NB4 (cell line): ENCODE measurements at regions not wholly inside any gene's neighbourhood (a gene's known extent, or its start where the extent isn't known, plus 50 kb on each side); places are given as distances from the start of the nearest gene placed in this dataset.

Experiments
- DNase-seq: peaks from one replicate; pipeline ENCODE4 v3.0.0; 2010; ENCODE audit warnings: low read depth
- H3K4me3 ChIP-seq: one replicate; pipeline ENCODE4 v1.5.1; 2011; ENCODE audit warnings: mild to moderate bottlenecking, low read depth, low read length, moderate library complexity
- MAX ChIP-seq: IDR thresholded peaks from 2 replicates; pipeline ENCODE4 v1.6.1; 2011; ENCODE audit warnings: low read depth, low read length
- MYC ChIP-seq: IDR thresholded peaks from 2 replicates; pipeline ENCODE4 v1.6.1; 2011; ENCODE audit warnings: low read depth, low read length
- POLR2A ChIP-seq: IDR thresholded peaks from 2 replicates; pipeline ENCODE4 v1.6.1; 2011; ENCODE audit warnings: mild to moderate bottlenecking; ENCODE audit not compliant: insufficient read length; ENCODE audit errors: extremely low read depth
- TF ChIP-seq, protein P1 (sequence below): IDR thresholded peaks from one replicate; pipeline ENCODE4 v1.5.1; 2012; ENCODE audit warnings: low read depth, low read length

GRCh38 chr7:22948770-22949169 lies 65.2 kb downstream of the HYCC1 start:
- no peak for DNase-seq
- TF ChIP-seq MYC, result no peak
- TF ChIP-seq POLR2A, result no peak
- TF ChIP-seq, protein P1, sequence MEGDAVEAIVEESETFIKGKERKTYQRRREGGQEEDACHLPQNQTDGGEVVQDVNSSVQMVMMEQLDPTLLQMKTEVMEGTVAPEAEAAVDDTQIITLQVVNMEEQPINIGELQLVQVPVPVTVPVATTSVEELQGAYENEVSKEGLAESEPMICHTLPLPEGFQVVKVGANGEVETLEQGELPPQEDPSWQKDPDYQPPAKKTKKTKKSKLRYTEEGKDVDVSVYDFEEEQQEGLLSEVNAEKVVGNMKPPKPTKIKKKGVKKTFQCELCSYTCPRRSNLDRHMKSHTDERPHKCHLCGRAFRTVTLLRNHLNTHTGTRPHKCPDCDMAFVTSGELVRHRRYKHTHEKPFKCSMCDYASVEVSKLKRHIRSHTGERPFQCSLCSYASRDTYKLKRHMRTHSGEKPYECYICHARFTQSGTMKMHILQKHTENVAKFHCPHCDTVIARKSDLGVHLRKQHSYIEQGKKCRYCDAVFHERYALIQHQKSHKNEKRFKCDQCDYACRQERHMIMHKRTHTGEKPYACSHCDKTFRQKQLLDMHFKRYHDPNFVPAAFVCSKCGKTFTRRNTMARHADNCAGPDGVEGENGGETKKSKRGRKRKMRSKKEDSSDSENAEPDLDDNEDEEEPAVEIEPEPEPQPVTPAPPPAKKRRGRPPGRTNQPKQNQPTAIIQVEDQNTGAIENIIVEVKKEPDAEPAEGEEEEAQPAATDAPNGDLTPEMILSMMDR, result no peak
- TF ChIP-seq MAX, result no peak
- no peak overlapping the region for H3K4me3 ChIP-seq

- no peak for DNase-seq
- no peak for TF ChIP-seq MAX
- no peak for TF ChIP-seq POLR2A
- no peak for TF ChIP-seq MYC
- TF ChIP-seq, protein P1, result no peak
- H3K4me3 ChIP-seq, result no peak overlapping the region
Observed at GRCh38 chr7:22945584-22945983, 68.3 kb downstream of the HYCC1 start.

DNA sequence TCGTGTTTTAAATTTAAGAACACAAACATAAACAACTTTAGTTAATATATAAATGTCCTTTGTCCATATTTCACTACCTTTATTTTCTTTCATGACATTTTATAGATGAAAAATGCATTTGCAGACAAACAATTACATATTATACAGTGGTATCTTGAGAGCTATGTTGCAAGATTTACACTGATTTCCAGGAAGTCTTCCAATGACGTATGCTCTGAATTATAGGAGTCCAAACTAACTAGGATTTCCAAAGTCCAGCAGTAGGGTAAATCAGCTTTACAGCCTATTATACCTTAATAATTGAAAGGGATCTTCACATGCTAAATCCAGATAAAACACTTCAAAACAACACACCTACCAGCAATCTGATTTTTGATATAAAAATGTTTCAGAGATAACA lies 69.4 kb downstream of the HYCC1 start:
- no peak overlapping the region for H3K4me3 ChIP-seq
- no peak for DNase-seq
- no peak for TF ChIP-seq MYC
- TF ChIP-seq MAX, result no peak
- TF ChIP-seq, protein P1, result no peak
- TF ChIP-seq POLR2A, result no peak

- peak; percentile 11 for DNase-seq
- H3K4me3 ChIP-seq, result no peak overlapping the region
- no peak for TF ChIP-seq MYC
- no peak for TF ChIP-seq POLR2A
- TF ChIP-seq, protein P1, result no peak
- no peak for TF ChIP-seq MAX
Observed at GRCh38 chr7:22944022-22944421, 69.9 kb downstream of the HYCC1 start.

DNA sequence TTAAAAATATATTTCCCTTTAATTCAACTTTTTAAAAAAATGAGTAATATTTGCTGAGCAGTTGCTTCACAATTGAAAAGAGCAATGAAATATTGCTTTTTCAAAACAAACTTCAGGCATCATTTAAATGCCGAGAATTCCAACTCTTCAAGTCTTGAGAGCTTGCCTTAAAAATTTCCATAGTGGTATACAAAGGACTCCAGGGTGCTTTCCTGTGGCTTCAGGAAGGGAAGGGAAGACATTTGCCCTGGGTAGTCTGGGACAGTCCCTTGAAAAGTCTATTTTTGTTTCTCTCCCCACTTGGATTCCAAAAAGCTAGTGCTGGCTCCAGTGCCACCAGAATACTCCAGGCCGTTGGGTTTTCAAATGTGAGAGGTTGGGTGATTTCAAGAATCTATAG lies 71.7 kb downstream of the HYCC1 start:
- H3K4me3 ChIP-seq, result no peak overlapping the region
- TF ChIP-seq MYC (no peak), MAX (no peak), POLR2A (no peak)
- TF ChIP-seq, protein P1, result no peak
- no peak for DNase-seq

DNA sequence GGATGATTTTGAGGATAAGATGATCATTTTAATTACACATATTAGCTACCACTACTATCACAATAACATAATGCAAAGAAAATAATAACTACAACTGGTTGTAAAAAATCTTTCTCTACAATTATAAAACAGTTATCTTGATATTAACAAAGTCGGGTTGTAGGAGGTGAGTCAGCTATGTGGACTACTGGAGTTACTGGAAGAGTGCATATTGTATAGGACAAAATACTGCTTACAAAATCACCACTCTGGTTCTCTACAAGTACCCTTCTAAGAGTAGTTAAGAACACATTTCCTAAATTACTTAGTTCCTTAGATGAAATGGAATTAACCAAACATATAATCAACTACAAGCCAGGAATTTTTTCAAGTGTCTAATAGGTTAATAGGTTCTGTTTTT lies 74.1 kb downstream of the HYCC1 start:
- no peak for DNase-seq
- H3K4me3 ChIP-seq, result no peak overlapping the region
- TF ChIP-seq MAX (no peak), POLR2A (no peak), MYC (no peak)
- TF ChIP-seq, protein P1, result no peak
